ENCODE measurements at regions not wholly inside any gene's neighbourhood (a gene's known extent, or its start where the extent isn't known, plus 50 kb on each side); places are given as distances from the start of the nearest gene placed in this dataset.

DNA sequence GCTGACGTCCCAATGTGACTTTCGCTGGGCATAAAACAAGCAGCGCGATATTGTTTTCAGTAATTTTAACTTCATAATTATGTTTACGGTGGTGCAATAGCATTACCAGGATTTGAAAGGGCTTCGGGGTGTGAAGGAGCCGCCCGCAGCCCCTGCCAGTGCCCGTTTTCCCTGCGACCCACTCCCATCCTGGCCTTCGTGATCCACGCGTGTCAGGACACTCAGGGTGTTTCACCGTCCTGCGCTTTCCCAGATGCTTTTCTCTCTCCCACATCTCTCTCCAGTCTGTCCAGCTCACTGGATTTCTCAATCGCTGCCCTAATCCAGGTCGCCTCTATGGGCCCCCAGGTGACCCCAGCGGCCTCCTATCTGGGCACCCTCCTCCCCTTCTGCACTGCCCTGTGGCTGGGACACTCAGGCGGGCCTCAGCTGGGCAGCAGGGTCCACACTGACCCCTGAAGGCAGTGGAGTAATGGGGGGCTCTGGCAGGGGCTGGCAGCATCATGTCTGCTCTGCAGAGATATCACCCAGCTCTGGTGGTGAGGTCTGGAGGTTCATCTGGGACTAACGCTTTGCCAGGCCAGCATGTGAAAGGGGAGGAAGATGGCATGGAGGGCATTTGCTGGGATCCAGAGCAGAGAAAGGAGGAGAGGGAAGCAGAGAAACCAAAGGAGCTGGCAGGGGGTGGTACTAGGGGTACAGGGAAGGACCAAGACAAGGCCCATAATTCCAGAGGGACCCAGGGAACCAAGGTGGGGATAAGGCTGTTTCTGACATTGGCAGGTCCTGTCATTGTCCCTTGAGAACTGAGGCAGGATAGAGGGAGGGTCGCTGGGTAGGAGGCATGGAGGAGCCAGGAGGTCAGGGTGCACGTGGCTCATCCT, 622.8 kb downstream of the BRD1 start:
- Histone ChIP-seq H3K79me2 (ENCODE audit: insufficient read depth, low read length) (no peaks in the 10 kb centered on the region), H3K4me3 (replicated peaks in 1 of 2; ENCODE audit: low read depth in 1 of 2, low read length in 2 of 2) (no peak overlapping the region), H4K20me1 (ENCODE audit: insufficient read depth) (no peaks in the 10 kb centered on the region), H3K36me3 (ENCODE audit: control insufficient read depth in 1 of 2, insufficient read depth in 2 of 2, low read length in 2 of 2) (no peaks in the 10 kb centered on the region), H3K9me3 (ENCODE audit: control insufficient read depth in 1 of 2, insufficient read depth in 1 of 2, low read depth in 1 of 2, low read length in 2 of 2) (no peaks in the 10 kb centered on the region), H3K27ac (ENCODE audit: low read depth, low read length) (no peak overlapping the region), H2AFZ (ENCODE audit: low read depth, low read length, poor library complexity, severe bottlenecking) (no peak overlapping the region), H3K4me1 (ENCODE audit: control insufficient read depth in 1 of 2, insufficient read depth in 2 of 2, low read length in 2 of 2) (no peaks in the 10 kb centered on the region), H3K9ac (ENCODE audit: low read length) (no peak overlapping the region), H3K9me2 (ENCODE audit: insufficient read depth) (no peaks in the 10 kb centered on the region), H3K4me2 (ENCODE audit: low read length) (no peak overlapping the region), H3K27me3 (ENCODE audit: insufficient read depth, low read length) (peaks cover 20% of the 10 kb centered on the region; the same call in 1 of the 2 replicates)
- ChIA-PET CTCF (no interaction called here), POLR2A (no interaction called here), RAD21 (ENCODE audit: low non-redundant PET in 1 of 2, low total read pairs in 2 of 2, uncharacterized antibody in 2 of 2, unreplicated experiment in 2 of 2) (no interaction called here)
- DNase-seq (ENCODE audit: low read depth, low spot score), result no peak
- intact Hi-C loops (cut with micrococcal nuclease), result no loop called here
- no TSS peak for BruUV-seq (replicated peaks)
- no peak for ATAC-seq
- TF ChIP-seq, protein P1, sequence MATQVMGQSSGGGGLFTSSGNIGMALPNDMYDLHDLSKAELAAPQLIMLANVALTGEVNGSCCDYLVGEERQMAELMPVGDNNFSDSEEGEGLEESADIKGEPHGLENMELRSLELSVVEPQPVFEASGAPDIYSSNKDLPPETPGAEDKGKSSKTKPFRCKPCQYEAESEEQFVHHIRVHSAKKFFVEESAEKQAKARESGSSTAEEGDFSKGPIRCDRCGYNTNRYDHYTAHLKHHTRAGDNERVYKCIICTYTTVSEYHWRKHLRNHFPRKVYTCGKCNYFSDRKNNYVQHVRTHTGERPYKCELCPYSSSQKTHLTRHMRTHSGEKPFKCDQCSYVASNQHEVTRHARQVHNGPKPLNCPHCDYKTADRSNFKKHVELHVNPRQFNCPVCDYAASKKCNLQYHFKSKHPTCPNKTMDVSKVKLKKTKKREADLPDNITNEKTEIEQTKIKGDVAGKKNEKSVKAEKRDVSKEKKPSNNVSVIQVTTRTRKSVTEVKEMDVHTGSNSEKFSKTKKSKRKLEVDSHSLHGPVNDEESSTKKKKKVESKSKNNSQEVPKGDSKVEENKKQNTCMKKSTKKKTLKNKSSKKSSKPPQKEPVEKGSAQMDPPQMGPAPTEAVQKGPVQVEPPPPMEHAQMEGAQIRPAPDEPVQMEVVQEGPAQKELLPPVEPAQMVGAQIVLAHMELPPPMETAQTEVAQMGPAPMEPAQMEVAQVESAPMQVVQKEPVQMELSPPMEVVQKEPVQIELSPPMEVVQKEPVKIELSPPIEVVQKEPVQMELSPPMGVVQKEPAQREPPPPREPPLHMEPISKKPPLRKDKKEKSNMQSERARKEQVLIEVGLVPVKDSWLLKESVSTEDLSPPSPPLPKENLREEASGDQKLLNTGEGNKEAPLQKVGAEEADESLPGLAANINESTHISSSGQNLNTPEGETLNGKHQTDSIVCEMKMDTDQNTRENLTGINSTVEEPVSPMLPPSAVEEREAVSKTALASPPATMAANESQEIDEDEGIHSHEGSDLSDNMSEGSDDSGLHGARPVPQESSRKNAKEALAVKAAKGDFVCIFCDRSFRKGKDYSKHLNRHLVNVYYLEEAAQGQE (IDR thresholded peaks at IDR 0.05; ENCODE audit: low read depth), result no peak
- TF ChIP-seq POLR2A (IDR thresholded peaks at IDR 0.05; ENCODE audit: borderline replicate concordance, extremely low read depth, insufficient read depth, insufficient read length) (no peak), MAX (IDR thresholded peaks at IDR 0.05) (no peak), EGR1 (IDR thresholded peaks at IDR 0.05; ENCODE audit: low read depth) (no peak), ATF3 (IDR thresholded peaks at IDR 0.05) (no peak)
